DND-41 (cell line): ENCODE measurements at regions not wholly inside any gene's neighbourhood (a gene's known extent, or its start where the extent isn't known, plus 50 kb on each side); places are given as distances from the start of the nearest gene placed in this dataset.

Source experiments
- ATAC-seq: fragments of 200-7000 bp; cut with Tn5 transposase; 3 replicates; pipeline ENCODE4 v1.9.1; 2021; ENCODE audit warnings: low read depth; ENCODE audit not compliant: insufficient read depth
- DNase-seq: peaks from one replicate; pipeline ENCODE4 v3.0.0-alpha.2; 2020
- H2AFZ ChIP-seq: 2 replicates; pipeline ENCODE4 v1.6.0; 2012; ENCODE audit warnings: low read depth, low read length
- H3K27ac ChIP-seq: 2 replicates; pipeline ENCODE4 v1.5.1; 2012; ENCODE audit warnings: low read length, inconsistent platforms
- H3K27me3 ChIP-seq: fragments of 200-600 bp; sonication (generic); 2 replicates; pipeline ENCODE4 v1.6.0; 2012; ENCODE audit warnings: low read length, mild to moderate bottlenecking, inconsistent platforms; ENCODE audit not compliant: insufficient read depth, poor library complexity
- H3K36me3 ChIP-seq: 2 replicates; pipeline ENCODE4 v1.5.1; 2012; ENCODE audit warnings: low read length, inconsistent platforms; ENCODE audit not compliant: insufficient read depth
- H3K4me1 ChIP-seq: 2 replicates; pipeline ENCODE4 v1.5.1; 2012; ENCODE audit warnings: mild to moderate bottlenecking, low read length; ENCODE audit not compliant: insufficient read depth
- H3K4me2 ChIP-seq: 2 replicates; pipeline ENCODE4 v1.6.0; 2012; ENCODE audit warnings: mild to moderate bottlenecking, moderate library complexity, low read length, inconsistent platforms; ENCODE audit not compliant: insufficient read depth
- H3K4me3 ChIP-seq, 2 experiments: fragments of 200-600 bp in 1 of 2; shearing (Covaris generic) in 1 of 2; 2 replicates each; pipeline ENCODE4 v1.5.1; 2012 to 2016; ENCODE audit warnings: inconsistent platforms in 2 of 2, low read length in 2 of 2, mild to moderate bottlenecking in 2 of 2, low read depth in 1 of 2, moderate library complexity in 1 of 2
- H3K79me2 ChIP-seq: 2 replicates; pipeline ENCODE4 v1.6.0; 2012; ENCODE audit warnings: low read length, inconsistent platforms; ENCODE audit not compliant: insufficient read depth
- H3K9ac ChIP-seq: 2 replicates; pipeline ENCODE4 v1.6.0; 2012; ENCODE audit warnings: low read depth, mild to moderate bottlenecking, inconsistent platforms, low read length, moderate library complexity
- H3K9me3 ChIP-seq: 2 replicates; pipeline ENCODE4 v1.5.1; 2012; ENCODE audit warnings: low read length, moderate library complexity, mild to moderate bottlenecking, inconsistent platforms; ENCODE audit not compliant: insufficient read depth, severe bottlenecking
- H4K20me1 ChIP-seq: 2 replicates; pipeline ENCODE4 v1.6.0; 2012; ENCODE audit warnings: low read length; ENCODE audit not compliant: insufficient read depth
- EZH2 ChIP-seq: IDR thresholded peaks from 3 replicates; pipeline ENCODE4 v1.6.1; 2012; ENCODE audit warnings: borderline replicate concordance, low read depth, mild to moderate bottlenecking, moderate library complexity, low read length, inconsistent platforms; ENCODE audit not compliant: severe bottlenecking
- TF ChIP-seq, protein P1 (sequence below): IDR thresholded peaks from 2 replicates; pipeline ENCODE4 v1.5.1; 2012; ENCODE audit warnings: borderline replicate concordance, low read length, moderate library complexity, mild to moderate bottlenecking; ENCODE audit not compliant: poor library complexity, severe bottlenecking; ENCODE audit errors: extremely low read depth

DNA sequence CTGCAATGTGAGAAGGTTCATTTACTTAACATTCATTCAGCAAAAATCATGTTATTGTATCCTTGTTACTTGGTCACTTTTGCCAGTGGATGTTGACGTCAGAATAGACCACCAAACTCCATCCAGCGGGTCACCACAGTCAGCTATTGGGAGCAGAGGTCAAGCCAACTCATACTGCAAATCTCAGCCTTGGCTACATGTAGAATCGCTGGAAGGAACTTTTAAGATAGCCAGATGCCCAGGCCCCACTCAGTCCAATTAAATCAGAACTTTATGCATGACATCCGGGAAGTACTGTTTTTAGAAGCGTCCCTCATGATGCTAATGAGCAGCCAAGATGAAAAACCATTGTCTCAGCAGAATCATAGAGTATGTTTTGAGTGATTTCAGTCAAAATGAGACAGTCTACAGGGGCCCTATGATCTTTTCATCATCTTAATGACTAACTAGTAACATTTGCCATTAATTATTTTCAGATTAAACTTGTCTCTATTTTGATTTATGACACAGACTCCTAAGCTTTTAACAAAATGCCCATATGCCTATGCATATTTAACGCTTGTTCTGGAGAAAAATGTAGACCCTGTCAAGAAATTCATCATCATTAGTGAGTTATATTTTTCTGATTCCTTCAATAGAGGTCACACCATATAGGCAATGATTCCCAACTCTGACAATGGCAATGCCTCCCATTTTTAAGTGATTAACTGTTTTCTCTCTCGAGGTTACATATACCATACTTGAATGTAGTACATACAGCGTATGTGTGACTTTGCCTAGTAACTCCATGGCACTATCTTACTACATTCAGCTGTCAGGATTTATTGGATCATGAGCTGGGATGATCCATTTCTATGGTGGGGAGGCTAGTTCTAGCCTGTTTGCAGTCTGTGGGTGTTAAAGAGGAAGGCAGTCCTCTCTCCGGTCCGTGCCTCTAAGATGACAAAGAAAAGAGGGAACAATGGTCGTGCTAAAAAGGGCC lies 63.7 kb upstream of the CCBE1 start:
- no peak overlapping the region for H3K4me2 ChIP-seq
- no peak overlapping the region for H3K9ac ChIP-seq
- DNase-seq (no peak), ATAC-seq (no peak)
- no peak overlapping the region for H3K4me3 ChIP-seq
- H3K9me3 ChIP-seq: no peaks in the 10 kb centered on the region
- no peak overlapping the region for H3K27ac ChIP-seq
- no peaks in the 10 kb centered on the region for H4K20me1 ChIP-seq
- peaks cover 16% of the 10 kb centered on the region for H3K4me1 ChIP-seq
- H3K27me3 ChIP-seq: no peaks in the 10 kb centered on the region
- H2AFZ ChIP-seq: no peak overlapping the region
- H3K79me2 ChIP-seq: no peaks in the 10 kb centered on the region
- TF ChIP-seq EZH2: no peak
- TF ChIP-seq, protein P1, sequence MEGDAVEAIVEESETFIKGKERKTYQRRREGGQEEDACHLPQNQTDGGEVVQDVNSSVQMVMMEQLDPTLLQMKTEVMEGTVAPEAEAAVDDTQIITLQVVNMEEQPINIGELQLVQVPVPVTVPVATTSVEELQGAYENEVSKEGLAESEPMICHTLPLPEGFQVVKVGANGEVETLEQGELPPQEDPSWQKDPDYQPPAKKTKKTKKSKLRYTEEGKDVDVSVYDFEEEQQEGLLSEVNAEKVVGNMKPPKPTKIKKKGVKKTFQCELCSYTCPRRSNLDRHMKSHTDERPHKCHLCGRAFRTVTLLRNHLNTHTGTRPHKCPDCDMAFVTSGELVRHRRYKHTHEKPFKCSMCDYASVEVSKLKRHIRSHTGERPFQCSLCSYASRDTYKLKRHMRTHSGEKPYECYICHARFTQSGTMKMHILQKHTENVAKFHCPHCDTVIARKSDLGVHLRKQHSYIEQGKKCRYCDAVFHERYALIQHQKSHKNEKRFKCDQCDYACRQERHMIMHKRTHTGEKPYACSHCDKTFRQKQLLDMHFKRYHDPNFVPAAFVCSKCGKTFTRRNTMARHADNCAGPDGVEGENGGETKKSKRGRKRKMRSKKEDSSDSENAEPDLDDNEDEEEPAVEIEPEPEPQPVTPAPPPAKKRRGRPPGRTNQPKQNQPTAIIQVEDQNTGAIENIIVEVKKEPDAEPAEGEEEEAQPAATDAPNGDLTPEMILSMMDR: no peak
- H3K36me3 ChIP-seq: no peaks in the 10 kb centered on the region

GRCh38 chr18:59760212-59760611 lies 63.0 kb upstream of the CCBE1 start:
- H3K4me3 ChIP-seq: no peak overlapping the region
- H3K4me2 ChIP-seq: no peak overlapping the region
- no peaks in the 10 kb centered on the region for H4K20me1 ChIP-seq
- no peak overlapping the region for H3K27ac ChIP-seq
- no peaks in the 10 kb centered on the region for H3K27me3 ChIP-seq
- H3K79me2 ChIP-seq: no peaks in the 10 kb centered on the region
- no peaks in the 10 kb centered on the region for H3K9me3 ChIP-seq
- no peak overlapping the region for H3K9ac ChIP-seq
- ATAC-seq (no peak), DNase-seq (no peak)
- H3K4me1 ChIP-seq: peaks cover 16% of the 10 kb centered on the region
- TF ChIP-seq, protein P1: no peak
- TF ChIP-seq EZH2: no peak
- H2AFZ ChIP-seq: no peak overlapping the region
- H3K36me3 ChIP-seq: no peaks in the 10 kb centered on the region

DNA sequence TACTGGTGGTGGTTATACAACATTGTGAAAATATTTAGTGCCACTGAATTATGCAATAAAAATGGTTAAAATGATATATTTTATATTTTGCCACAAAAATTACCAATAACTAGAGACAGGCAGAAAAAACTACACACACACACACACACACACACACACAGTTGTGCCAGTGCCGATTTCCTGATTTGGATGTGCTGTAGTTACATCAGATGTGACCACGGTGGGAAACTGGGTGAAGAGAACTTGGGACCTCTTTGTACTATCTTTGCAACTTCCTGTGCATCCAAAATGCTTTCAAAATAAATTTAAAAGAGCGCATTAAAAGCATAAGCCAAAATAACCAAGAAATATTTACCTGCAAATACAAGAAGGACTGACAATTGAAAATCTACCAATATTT lies 61.6 kb upstream of the CCBE1 start:
- H3K9ac ChIP-seq: no peak overlapping the region
- H3K4me2 ChIP-seq: no peak overlapping the region
- H2AFZ ChIP-seq: no peak overlapping the region
- no peak overlapping the region for H3K27ac ChIP-seq
- no peaks in the 10 kb centered on the region for H3K79me2 ChIP-seq
- no peaks in the 10 kb centered on the region for H4K20me1 ChIP-seq
- DNase-seq: peak; percentile 54
- H3K27me3 ChIP-seq: no peaks in the 10 kb centered on the region
- TF ChIP-seq, protein P1: no peak
- no peak for TF ChIP-seq EZH2
- peak; percentile 82; the same call in 2 of the 3 replicates for ATAC-seq
- no peaks in the 10 kb centered on the region for H3K9me3 ChIP-seq
- H3K4me1 ChIP-seq: peaks cover 16% of the 10 kb centered on the region
- H3K4me3 ChIP-seq: no peak overlapping the region
- no peaks in the 10 kb centered on the region for H3K36me3 ChIP-seq
